Cardiac septum (tissue), 1 donor: ENCODE measurements at regions not wholly inside any gene's neighbourhood (a gene's known extent, or its start where the extent isn't known, plus 50 kb on each side); places are given as distances from the start of the nearest gene placed in this dataset.

Experiments
- DNase-seq: peaks from one replicate; pipeline ENCODE4 v3.0.0-alpha.2; 2020; ENCODE audit warnings: low spot score
- intact Hi-C: fragments of 100-400 bp; cut with DNase I; formaldehyde crosslinking; loops from one replicate; pipeline ENCODE4 v1.14.0; 2022
- donor health status: DM: no; HTN: no; CAD: no.

DNA sequence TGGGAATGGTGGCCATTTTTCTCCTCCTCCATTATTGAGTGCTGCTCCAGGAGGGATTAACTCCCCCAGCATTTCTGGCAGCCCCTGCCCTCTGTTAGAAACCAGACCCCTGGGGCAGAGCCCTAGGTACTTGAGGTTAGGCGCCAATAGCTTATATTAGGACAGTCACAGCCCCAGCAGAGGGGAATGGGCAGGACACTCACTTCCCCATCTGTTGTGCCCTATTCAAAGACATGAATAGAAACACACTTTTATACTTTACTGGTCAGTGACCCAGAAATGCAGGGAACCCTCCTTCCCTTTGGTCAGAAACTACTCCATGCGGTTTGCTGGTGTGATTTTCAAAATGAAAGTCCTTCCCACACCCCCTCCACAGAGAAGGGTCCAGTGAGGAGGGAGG lies 267.7 kb downstream of the PTBP2 start:
- intact Hi-C loops = no loop called here
- DNase-seq = no peak

DNA sequence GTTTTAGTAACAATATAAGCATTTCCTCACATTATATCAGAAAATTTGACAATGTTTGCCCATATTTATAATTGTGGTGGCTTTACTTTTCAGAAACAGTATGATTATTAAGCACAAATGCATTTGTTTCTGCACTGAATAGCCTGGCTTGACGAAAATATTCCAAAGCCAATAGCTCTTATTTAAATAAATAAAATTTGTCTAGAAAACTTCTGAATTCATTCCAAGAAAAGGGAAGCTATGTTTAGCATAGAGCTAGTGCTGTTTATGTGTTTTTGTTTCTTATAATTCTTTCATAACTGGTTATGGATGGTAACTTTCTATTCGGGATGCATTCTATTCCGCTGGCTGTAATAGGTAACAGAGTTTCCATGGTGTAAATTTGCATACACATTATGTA lies 268.6 kb downstream of the PTBP2 start:
- no peak for DNase-seq
- intact Hi-C loops = no loop called here

DNA sequence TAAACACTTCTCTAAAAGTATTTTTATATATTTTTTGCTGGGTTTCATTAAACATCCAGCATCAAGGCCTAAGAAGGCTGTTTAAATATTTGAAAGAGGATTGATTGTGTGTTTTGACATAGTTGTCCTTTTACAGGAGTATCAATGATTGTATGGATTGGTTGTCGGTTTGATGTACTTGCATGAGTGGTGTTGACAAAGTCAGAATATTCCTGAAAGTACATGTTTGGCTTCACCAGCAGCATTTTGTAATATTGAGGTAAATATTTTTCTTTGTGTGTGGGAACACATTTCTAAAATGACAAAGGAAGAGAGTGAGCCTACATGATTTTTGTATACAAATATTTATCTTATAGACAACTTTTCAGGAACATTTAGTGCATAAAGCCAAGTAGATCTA lies 269.7 kb downstream of the PTBP2 start:
- no peak for DNase-seq
- intact Hi-C loops = no loop called here

DNA sequence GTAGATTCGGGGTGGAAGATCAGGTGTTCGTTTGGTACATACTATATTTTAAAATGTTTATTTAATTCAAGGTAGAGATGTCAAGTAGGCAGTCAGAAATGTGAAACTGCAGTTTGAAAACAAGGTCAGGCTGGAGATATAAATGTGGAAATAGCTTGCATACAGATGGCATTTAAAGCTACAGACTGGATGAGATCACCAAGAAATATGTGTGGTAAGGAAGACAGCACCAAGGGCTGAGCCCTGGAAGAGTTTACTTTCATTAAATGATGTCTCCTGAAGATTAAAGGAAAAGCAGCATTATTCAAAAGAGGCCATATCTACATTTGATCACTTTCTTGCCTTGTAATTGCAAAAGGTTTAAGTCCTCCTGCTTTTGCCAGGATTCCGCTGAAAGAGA lies 271.3 kb downstream of the PTBP2 start:
- intact Hi-C loops = no loop called here
- no peak for DNase-seq

DNA sequence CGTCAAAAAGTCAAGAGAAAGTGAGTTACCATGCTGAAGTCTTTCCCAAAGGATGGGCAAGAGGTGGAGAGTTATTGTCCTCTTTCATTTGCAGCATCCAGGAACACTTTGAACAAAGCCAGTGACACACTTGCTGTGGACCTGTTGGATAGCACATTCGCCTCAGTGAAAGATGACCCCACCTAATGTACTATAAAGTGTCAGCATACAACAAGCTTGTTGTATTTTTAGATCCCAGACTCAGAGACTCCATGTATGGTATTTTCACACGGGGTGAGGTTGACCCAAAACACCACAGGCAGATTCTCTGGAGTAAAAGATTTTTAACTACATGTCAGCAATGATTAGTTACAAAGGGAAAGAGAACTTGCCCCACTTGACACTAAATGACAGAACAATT lies 273.8 kb downstream of the PTBP2 start:
- intact Hi-C loops = no loop called here
- no peak for DNase-seq

DNA sequence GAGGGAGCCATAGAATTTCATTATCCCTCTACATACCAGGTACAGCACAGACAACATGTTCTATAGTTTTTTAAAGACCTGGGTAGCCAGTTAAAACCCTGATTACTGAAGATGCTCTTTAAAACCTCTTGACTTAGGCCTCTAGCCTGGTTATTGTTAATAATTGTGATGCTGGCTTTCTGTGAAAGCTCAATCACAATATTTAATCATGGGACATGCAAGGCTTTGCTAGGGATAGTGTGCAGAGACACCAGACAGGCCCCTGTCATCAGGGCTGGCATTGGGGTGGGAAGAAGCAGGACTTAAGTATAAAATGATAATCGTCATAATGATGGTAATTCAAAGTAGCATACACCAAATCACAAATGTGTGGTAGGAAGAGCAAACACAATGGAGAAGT lies 274.4 kb downstream of the PTBP2 start:
- no peak for DNase-seq
- intact Hi-C loops = no loop called here

DNA sequence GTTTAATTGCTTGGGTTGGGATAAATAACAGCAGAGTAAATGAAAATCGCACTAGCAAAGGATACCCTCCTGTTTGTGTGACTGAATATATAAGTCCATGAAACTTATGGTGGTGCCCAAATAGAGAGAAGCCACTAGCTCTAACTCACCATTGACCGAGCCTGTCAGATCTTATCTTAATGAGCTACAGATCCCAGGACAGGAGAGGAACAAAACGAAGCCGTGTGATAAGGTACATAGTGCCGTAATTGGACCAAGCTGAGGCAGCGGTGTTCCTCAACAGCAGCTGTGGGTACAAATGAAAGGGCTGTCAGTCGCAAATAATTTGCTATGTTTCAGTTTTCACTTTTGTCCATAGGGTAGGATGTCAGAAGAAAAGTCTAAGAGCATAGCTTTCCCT lies 276.1 kb downstream of the PTBP2 start:
- DNase-seq = no peak
- intact Hi-C loops = no loop called here

DNA sequence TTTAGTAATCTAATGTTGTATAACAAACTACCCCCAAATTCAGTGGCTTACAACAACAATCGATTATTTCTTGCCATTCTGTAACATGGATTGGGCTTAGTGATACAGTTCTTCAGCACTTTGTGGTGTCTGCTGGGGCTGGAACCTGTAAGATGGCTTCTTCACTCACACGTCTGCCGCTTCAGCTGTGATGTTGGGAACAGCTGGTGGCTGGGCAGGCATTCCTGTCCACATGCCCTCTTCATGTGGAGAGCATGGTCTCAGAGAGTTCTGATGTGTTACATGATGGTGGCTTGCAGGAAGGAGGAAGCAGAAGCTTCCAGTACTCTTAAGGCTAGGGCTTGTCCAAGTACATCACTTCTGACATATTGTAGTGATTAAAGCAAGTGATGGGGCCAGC lies 276.9 kb downstream of the PTBP2 start:
- DNase-seq = no peak
- intact Hi-C loops = no loop called here

DNA sequence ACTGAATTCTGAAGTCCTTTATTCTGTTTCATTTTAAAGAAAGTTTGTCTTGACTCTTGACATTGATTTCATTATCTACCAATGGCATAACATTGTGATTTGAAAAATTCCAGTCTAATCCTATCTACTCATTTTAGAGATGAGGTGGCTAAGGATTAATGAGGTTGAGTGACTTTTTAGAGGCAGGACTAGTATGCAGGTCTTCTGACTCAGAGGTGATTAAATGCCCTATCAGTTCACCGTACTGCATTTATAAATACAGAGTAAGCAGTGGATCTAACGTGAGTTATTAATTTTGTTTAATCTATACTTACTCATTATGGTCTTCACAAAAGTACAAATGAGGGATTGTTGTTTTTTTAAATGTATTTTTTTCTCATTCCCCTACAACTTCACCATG lies 277.6 kb downstream of the PTBP2 start:
- intact Hi-C loops = no loop called here
- DNase-seq = no peak

DNA sequence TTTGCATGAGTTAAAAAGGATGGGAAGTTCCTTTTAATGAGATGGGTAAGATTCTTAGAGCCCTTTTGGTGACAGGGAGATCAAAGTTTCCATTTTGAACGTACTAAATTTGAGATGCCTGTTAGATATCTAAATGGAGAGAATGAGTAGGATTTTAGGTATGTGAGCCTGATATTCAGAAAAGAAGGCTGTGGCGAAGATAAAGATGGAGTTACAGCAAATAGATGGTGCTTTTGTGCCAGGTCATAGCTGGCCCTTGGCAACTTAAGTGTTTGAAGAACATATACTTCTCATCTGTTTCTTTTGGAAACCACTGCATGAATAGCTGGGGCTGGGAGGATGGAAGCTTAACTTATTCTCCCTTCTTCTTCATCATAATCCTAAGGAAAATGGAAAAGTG lies 282.5 kb downstream of the PTBP2 start:
- DNase-seq = no peak
- intact Hi-C loops = no loop called here

DNA sequence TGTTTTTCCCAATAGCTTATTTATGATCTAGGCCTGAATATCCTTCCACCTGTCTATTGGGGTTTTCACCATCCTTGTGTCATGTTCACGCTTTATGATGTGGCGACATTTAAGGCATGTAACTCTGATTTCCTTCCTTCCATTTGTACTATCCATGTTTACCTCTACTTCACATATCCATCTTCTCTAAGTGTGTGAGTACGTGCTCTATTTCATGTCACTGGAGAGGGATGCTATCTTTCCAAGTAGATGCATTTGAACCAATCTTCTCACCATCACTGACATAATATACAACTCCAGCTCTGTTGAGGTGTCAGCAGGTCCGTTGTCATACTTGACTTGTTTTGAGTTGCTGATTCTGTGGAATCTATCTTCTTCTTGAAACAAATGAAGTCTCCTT lies 283.2 kb downstream of the PTBP2 start:
- intact Hi-C loops = no loop called here
- no peak for DNase-seq

DNA sequence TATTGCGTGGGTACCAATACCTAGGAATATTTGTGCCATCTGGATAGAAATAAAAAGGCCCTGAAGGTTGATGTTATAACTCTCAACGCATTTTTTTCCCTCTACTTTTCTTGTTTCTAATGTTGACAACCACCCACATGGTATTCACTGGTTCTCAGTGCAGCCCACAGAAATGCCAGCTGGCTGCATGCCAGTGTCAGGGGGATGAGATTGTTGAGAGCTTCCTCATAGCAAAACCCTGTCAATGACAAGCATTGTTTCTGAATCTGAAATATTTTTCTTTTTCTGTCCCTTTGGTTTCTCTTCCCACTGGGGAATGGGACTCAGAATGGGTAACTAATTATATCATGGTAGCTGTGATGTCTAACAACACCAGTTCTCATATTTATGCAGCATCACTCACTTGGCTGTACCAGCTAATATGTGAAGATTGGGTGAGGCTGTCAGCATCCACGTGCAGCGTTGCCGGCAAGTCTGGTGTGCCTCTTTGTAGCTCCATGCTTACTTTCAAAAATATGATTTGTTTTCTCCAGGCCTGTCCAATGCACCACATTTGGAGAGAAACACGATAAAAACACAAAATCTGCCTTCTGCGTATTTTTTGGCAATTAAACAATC lies 284.6 kb downstream of the PTBP2 start:
- intact Hi-C loops = no loop called here
- DNase-seq = no peak

DNA sequence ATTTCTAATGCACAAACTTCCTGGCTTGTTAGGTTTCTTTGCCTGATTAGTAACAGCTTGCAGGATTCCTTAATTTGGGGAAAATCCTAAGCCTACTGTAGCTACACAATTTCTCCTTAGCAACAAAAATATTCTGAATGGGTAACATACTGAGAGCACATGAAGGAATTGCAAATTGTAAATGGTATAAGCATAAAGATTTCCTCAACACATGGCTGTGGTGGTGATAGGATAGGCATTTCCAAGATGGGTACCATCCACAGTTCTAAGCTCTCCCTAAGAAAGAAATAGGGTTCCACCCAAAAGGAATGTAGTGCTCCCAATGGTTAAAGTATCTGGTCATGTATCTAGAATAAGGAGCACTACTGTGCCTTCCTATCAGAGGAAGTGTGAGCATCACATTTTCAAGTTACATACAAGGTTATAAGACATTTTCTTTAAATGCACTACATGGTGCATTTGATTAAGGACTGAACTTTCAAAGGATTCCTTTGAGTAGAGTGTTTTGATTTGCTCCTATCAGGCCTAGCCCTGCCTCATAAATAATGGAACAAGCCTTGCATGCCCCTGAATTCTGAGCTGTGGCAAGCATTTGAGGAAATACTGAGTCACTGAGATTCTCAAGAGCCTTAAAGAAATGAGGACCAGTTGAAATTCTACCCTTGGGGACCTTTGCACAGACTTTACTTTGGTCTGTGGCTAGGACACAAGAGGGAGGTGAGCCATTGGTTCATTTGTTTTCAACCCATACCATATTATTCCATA lies 286.4 kb downstream of the PTBP2 start:
- intact Hi-C loops = no loop called here
- DNase-seq = no peak

DNA sequence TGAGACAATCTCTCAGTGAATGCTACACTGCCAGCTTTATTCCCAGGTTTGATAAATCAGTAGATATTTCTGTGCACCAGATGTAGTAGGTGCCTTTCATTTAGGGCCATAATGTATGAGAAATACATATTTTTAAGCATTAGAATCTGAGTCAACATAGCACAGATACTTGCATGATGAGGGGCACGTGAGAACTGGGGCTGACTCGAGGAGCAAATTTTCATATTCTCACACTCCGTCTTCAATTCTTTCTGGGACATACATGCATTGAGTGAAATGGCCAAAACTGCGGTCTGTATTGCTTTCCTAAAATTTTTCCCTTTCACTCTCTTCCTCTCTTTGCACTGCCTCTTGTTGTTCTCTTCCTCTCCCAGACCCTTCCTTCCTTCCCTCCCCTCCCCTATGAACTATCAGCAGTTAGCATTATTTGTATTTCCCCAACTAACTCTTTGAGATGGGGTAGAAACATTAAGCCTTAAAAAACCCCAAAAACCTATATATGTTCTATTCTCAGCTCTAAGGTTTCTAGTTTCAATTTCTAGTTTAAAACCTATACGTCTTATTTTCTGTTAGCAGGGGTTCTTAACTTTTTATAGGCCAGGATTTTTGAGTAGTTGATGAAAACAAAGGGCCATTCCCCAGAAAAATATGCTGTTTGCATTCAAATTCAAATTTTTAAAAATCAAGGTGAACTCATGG lies 289.1 kb downstream of the PTBP2 start:
- intact Hi-C loops = no loop called here
- no peak for DNase-seq

DNA sequence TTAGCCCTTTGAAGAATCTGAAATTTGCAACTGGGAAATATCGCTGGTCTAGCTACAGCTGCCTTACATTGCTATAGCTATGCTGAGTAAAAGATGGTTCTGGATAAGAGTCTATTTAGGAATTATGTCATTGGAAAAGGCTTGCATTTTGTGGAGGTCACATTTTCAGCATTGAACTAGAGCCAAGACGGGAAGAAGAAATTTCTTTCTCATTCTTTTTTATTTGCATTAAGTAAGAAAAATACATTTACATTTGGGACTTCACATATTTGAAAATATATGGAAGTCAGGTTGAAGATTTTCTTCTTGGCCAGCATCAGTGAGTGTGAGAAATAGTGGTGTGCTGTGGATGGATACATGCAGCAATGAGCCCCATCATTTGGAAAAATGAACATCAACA lies 291.6 kb downstream of the PTBP2 start:
- no peak for DNase-seq
- intact Hi-C loops = no loop called here

DNA sequence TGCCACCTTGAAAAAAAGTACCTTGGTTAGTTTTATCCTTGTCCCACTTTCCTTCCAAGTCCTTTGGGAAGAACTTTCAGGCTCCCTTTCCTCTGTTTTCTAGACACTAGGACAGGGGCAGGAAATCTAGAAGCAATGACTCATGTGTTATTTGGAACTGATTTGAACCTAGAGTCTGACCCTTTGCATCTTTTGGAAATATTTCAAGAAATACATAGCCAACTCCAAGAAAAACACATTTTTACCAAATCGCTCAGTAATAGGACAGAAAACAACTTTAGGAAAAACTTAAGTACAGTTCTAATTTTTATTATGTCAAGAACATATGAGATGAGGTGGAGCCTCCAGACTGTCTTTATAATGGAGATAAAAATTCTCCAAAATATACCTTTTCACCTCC lies 292.4 kb downstream of the PTBP2 start:
- intact Hi-C loops = no loop called here
- DNase-seq = no peak

DNA sequence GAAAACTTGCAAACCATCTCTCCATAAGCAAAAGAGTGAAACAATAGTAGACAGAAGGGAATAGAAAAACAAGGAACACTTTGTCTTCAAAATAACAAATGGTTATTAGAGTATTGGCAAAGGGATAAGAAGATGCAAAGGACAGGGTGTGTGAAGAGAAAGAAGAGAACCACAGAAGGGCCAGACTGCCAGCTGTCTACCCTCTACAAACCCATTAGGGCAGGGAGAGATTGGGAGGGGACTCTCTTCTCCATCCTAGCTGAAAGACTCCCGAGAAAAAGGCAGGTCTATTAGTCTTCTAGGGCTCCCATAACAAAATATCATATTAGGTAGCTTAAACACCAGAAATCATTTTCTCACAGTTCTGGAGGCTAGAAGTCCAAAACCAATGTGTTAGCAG lies 292.8 kb downstream of the PTBP2 start:
- intact Hi-C loops = no loop called here
- no peak for DNase-seq

DNA sequence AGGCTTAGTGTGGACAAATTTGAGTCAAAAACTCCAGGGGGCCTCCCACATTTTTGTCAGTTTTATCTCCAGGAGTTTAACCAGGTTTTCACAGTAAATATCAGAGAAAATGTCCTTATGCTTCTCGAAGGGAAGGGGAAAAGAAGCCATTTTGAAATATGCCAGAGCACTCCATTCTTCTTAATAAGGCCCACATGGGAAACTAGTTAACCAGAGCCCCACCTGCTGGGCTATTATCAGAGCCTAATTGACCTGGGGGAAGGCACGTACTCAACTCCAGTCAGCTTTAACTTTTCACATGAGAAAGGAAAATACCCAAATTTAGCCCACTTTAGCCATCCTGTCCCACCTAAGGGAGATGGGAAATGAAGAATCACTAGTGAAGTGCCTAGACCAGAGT lies 296.3 kb downstream of the PTBP2 start:
- intact Hi-C loops = no loop called here
- DNase-seq = no peak
